ENCODE measurements at regions not wholly inside any gene's neighbourhood (a gene's known extent, or its start where the extent isn't known, plus 50 kb on each side); places are given as distances from the start of the nearest gene placed in this dataset.
"Not testable (repeated sequence)": the region's sequence is repeated elsewhere in the genome, so short reads cannot be mapped to it uniquely, and the experiment has no call there.

- TF ChIP-seq EZH2phosphoT487 (IDR thresholded peaks at IDR 0.05; ENCODE audit: borderline replicate concordance, low read length); CTCF (conservative IDR thresholded peaks at IDR 0.05; ENCODE audit: low read depth, low read length): not testable (repeated sequence)
Measured at GRCh38 chr17:20807566-20807965, 228.0 kb downstream of the CDRT15L2 start.
